Fibroblast of the conjunctiva (primary cell): ENCODE measurements at regions not wholly inside any gene's neighbourhood (a gene's known extent, or its start where the extent isn't known, plus 50 kb on each side); places are given as distances from the start of the nearest gene placed in this dataset.
"Not testable (repeated sequence)": the region's sequence is repeated elsewhere in the genome, so short reads cannot be mapped to it uniquely, and the experiment has no call there.

Experiments
- DNase-seq: peaks from one replicate; pipeline ENCODE4 v3.0.0-alpha.2; 2010; ENCODE audit warnings: low read depth

- DNase-seq: no peak
Measured at GRCh38 chr4:164326056-164326455, 427.9 kb upstream of the SMIM31 start.

GRCh38 chr4:164337219-164337944 is 416.5 kb upstream of the SMIM31 start:
- DNase-seq: no peak

DNA sequence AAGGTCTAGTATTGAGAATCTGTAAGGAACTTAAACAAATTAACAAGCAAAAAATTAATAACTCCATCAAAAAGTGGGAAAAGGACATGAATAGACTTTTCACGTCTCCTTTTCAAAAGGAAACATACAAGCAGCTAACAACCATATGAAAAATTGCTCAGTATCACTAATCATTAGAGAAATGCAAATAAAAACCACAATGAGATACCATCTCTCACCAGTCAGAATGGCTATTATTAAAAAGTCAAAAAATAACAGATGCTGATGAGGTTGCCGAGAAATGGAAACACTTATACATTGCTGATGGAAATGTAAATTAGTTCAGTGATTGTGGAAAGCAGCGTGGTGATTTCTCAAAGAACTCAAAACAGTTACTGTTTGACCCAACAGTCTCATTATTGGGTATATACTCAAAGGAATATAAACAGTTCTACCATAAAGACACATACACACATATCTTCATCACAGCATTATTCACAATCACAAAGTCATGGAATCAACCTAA is 410.4 kb upstream of the SMIM31 start:
- DNase-seq: no peak

DNA sequence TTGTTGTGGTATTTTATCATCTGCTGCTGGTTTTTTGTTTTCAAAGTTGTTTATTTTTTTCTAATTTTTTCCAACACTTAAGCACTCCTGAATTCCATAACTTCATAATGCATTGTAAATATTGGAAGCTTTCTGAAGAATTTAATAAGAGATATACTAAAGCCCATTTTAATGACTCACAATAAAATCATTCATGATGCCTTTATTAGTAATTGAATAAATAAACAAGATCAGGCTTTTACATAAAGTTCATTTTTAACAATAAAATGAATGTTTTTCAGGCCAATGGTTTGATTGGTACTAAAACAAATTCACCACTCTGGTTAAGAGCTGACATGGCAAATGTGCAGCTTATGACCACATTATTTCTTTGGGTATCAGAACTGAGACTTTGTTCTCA is 408.2 kb upstream of the SMIM31 start:
- no peak for DNase-seq

GRCh38 chr4:164350061-164350460 is 403.9 kb upstream of the SMIM31 start:
- no peak for DNase-seq

DNA sequence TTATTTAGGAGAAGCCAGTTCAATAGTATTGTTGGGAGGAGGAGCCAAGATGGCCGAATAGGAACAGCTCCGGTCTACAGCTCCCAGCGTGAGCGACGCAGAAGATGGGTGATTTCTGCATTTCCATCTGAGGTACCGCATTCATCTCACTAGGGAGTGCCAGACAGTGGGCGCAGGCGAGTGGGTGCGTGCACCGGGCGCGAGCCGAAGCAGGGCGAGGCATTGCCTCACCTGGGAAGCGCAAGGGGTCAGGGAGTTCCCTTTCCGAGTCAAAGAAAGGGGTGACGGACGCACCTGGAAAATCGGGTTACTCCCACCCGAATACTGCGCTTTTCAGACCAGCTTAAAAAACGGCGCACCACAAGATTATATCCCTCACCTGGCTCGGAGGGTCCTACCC is 403.2 kb upstream of the SMIM31 start:
- DNase-seq: not testable (repeated sequence)

DNA sequence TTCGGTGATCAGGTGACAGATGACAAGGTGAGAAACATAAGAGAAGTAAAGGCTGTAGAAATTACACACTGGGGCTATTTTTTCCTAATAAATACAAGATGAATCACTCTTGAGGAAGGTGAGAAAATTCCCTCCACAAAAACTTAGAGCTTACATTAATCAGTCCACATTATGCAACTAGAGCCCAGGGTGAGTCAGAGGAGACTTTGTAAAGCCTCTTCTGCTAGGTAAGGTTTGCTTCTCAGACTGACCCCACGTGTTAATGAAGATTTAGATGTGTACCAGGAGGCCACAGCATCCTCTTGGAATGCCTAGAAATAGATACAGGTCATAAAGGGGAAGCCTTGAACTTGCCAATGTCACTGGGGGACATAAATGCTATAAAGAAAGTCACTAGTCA is 396.0 kb upstream of the SMIM31 start:
- no peak for DNase-seq

DNA sequence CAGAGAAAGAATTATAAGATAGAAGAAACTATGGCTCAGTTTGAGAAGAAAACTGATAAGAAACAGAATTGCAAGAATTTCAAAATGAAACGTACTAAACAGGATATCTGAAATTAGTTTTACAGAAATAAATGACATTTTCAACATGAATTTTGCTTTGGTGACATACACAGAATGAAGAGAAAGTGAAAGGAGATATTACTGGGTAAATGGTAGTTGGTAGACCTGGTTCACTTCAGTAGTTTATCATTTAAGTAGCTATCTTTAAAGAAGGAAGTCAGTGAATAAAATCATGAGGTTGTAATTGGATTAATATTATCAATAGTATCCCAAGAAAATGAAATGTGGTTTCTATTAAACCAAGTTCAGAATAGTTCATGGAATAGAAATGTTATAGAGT is 395.5 kb upstream of the SMIM31 start:
- no peak for DNase-seq

- no peak for DNase-seq
Measured at GRCh38 chr4:164359881-164360280, 394.1 kb upstream of the SMIM31 start.

GRCh38 chr4:164368894-164369293 is 385.0 kb upstream of the SMIM31 start:
- DNase-seq: no peak

DNA sequence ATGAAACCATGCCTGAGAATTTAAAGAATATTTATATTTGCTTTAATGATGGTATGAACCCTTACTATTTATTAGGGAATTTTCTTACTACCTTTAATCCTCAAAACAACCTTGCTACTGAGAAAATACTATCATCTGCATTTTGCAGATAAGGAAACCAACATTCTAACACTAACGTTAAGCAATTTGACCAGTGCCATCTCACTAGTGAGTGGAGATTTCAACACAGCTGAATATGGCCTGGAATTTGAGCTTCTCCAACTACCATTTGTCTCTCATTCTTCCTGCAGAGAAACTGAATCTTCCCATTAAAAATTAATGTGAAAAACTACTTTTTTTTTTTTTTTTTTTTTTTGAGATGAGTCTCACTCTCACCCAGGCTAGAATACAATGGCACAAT is 380.9 kb upstream of the SMIM31 start:
- no peak for DNase-seq

GRCh38 chr4:164377277-164377676 is 376.7 kb upstream of the SMIM31 start:
- DNase-seq: no peak

GRCh38 chr4:164378361-164378760 is 375.6 kb upstream of the SMIM31 start:
- no peak for DNase-seq

DNA sequence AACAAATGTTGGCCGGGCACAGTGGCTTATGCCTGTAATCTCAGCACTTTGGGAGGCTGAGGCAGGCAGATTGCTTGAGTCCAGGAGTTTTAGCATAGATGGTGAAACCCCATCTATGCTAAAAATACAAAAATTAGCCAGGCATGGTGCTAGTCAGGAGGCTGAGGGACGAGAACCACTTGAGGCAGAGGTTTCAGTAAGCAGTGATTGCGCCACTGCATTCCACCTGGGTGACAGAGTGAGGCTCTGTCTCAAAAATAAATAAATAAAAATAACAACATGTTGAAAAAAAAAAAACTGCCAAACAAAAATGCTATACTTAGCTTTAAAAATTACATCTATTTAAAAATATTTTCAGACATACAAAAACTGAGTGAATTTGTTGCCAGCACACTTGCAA is 374.2 kb upstream of the SMIM31 start:
- DNase-seq: no peak

GRCh38 chr4:164381859-164382258 is 372.1 kb upstream of the SMIM31 start:
- no peak for DNase-seq

DNA sequence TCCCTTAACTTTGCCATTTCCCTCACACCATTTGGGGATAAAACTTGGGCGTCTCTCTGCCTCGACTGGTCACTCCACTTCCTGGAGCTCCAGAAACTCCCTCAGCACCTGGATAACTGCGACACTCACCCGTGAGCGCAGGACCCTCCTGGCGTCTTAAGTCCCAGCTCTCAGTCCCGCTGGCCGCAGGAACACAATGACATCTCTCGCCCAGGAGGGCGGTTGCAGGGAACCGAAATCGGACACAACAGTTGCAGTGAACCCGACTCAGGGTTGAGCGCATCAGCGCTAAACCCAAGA is 370.9 kb upstream of the SMIM31 start:
- no peak for DNase-seq

GRCh38 chr4:164383358-164384220 is 370.3 kb upstream of the SMIM31 start:
- DNase-seq: no peak

- DNase-seq: no peak
Measured at GRCh38 chr4:164384416-164384815, 369.5 kb upstream of the SMIM31 start.

DNA sequence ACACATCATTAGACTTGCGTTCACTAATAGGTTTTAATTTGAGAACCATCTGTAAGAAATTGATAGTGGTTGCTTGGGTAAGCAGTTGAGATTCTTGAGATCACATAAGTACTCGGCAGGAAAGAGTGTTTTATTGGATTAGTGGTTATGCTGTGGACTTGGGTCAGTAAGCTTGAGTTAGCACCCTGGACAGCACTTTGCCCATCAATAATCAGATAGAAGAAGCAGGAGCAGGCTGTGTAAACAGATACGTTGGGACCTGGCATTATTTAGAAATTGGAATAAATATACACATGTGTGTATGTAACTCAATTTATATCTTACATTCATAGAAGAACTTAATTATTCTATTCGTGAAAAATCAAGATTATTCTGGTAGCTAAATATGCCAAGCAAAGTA is 357.5 kb upstream of the SMIM31 start:
- DNase-seq: no peak

- DNase-seq: no peak
Measured at GRCh38 chr4:164402554-164402953, 351.4 kb upstream of the SMIM31 start.

- DNase-seq: no peak
Measured at GRCh38 chr4:164405774-164406173, 348.2 kb upstream of the SMIM31 start.

- DNase-seq: no peak
Measured at GRCh38 chr4:164408831-164409230, 345.1 kb upstream of the SMIM31 start.

DNA sequence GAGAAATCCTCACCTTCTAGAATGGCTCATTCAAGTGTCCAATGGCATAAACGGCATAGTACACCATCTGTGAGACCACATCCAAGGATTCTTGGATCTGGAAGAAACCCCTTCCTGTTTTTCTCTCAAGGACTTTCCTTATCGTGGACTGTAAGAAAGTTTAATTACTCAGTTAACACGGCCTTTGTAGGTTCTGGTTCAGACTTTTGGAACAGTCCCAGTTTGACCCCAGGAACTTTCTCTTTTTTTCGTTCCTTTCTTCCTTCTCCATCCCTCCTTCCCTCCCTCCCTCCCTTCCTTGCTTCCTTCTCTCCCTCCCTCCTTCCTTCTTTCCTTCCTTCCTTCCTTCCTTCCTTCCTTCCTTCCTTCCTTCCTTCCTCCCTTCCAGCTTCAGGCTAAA is 343.5 kb upstream of the SMIM31 start:
- DNase-seq: no peak

DNA sequence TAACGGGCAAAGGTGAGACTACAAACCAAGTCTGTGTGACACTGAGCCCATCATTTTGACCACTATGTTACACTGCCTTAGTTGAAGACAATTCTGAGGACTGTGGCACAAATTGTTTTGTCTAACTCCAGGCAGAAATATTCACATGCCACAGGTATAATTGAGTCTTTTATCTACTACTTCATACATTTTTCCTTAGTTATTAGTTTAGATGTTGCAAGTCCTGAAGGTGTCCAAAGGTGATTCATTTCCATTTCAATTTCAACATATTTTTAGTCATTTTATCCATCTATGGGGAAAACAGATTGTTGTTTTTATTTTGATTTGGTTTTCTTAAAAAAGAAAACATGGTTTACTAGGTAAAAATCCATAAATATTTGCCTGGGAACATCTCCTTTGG is 341.7 kb upstream of the SMIM31 start:
- no peak for DNase-seq
